IMR-90 (cell line): ENCODE measurements at regions not wholly inside any gene's neighbourhood (a gene's known extent, or its start where the extent isn't known, plus 50 kb on each side); places are given as distances from the start of the nearest gene placed in this dataset.

Experiments used
- ATAC-seq: fragments of 200-7000 bp; cut with Tn5 transposase; 2 replicates; pipeline ENCODE4 v1.9.1; 2020; ENCODE audit warnings: low read depth, mild to moderate bottlenecking, moderate library complexity
- BruUV-seq: library from RNA; stranded (reverse); fragments of 400-500 nt; replicated peaks from 2 replicates; lab custom pipeline; 2021; lab: Mats Ljungman, UMichigan
- CTCF ChIA-PET: fragments of 300-600 bp; formaldehyde crosslinking; extraction: SDS; loops from one replicate; lab custom pipeline; 2021; ENCODE audit warnings: antibody characterized with exemption; lab: Yijun Ruan, JAX
- POLR2A ChIA-PET: fragments of 300-600 bp; sonication (Branson Sonifier 250); formaldehyde crosslinking; loops from one replicate; lab custom pipeline; 2022; ENCODE audit warnings: antibody characterized with exemption; ENCODE audit not compliant: unreplicated experiment; lab: Charles Lee
- DNase-seq: peaks from one replicate; pipeline ENCODE4 v3.0.0; 2013
- H2AFZ ChIP-seq: replicated peaks from 2 replicates; pipeline ENCODE3; 2013; ENCODE audit warnings: low read length, mild to moderate bottlenecking; ENCODE audit not compliant: poor library complexity
- H2AK5ac ChIP-seq: 2 replicates; pipeline ENCODE4 v1.6.1; 2013; ENCODE audit warnings: low read depth, low read length, inconsistent platforms
- H2AK9ac ChIP-seq: replicated peaks from 2 replicates; pipeline ENCODE3; 2013; ENCODE audit warnings: mild to moderate bottlenecking, low read depth, low read length, moderate library complexity; ENCODE audit not compliant: poor library complexity
- H2BK120ac ChIP-seq: 2 replicates; pipeline ENCODE4 v1.6.1; 2013; ENCODE audit warnings: low read depth, low read length, inconsistent platforms
- H2BK15ac ChIP-seq: 3 replicates; pipeline ENCODE4 v1.6.1; 2013; ENCODE audit warnings: low read depth, low read length, inconsistent platforms
- H2BK20ac ChIP-seq: 2 replicates; pipeline ENCODE4 v1.6.1; 2013; ENCODE audit warnings: low read depth, mild to moderate bottlenecking, inconsistent platforms, low read length, moderate library complexity
- H2BK5ac ChIP-seq: 2 replicates; pipeline ENCODE4 v1.6.1; 2013; ENCODE audit warnings: mild to moderate bottlenecking, low read depth, low read length, inconsistent platforms; ENCODE audit not compliant: poor library complexity, severe bottlenecking
- H3K14ac ChIP-seq: replicated peaks from 2 replicates; pipeline ENCODE4 v1.6.1; 2013; ENCODE audit warnings: low read depth, low read length, inconsistent platforms
- H3K18ac ChIP-seq: 2 replicates; pipeline ENCODE4 v1.6.1; 2013; ENCODE audit warnings: low read depth, low read length, control low read depth
- H3K23ac ChIP-seq: 2 replicates; pipeline ENCODE4 v1.6.1; 2013; ENCODE audit warnings: low read depth, low read length, inconsistent platforms
- H3K27ac ChIP-seq: 2 replicates; pipeline ENCODE4 v1.5.1; 2013; ENCODE audit warnings: mild to moderate bottlenecking, control low read depth, low read length; ENCODE audit not compliant: insufficient read depth
- H3K27me3 ChIP-seq: 2 replicates; pipeline ENCODE4 v1.6.1; 2013; ENCODE audit warnings: low read length; ENCODE audit not compliant: control insufficient read depth, insufficient read depth
- H3K36me3 ChIP-seq: 2 replicates; pipeline ENCODE4 v1.6.1; 2013; ENCODE audit warnings: low read length, mixed read lengths; ENCODE audit not compliant: control insufficient read depth, insufficient read depth
- H3K4ac ChIP-seq: 2 replicates; pipeline ENCODE4 v1.6.1; 2013; ENCODE audit warnings: low read depth, low read length, inconsistent platforms
- H3K4me1 ChIP-seq: 2 replicates; pipeline ENCODE4 v1.6.1; 2013; ENCODE audit warnings: low read length, mixed read lengths; ENCODE audit not compliant: control insufficient read depth, insufficient read depth
- H3K4me2 ChIP-seq: 2 replicates; pipeline ENCODE4 v1.6.1; 2013; ENCODE audit warnings: low read depth, mild to moderate bottlenecking, control low read depth, low read length, moderate library complexity
- H3K4me3 ChIP-seq: 2 replicates; pipeline ENCODE4 v1.5.1; 2013; ENCODE audit warnings: low read depth, mild to moderate bottlenecking, control low read depth, low read length, moderate library complexity; ENCODE audit not compliant: insufficient read depth
- H3K56ac ChIP-seq: 2 replicates; pipeline ENCODE4 v1.6.1; 2013; ENCODE audit warnings: low read length, inconsistent platforms; ENCODE audit not compliant: insufficient read depth; ENCODE audit errors: extremely low read depth
- H3K79me1 ChIP-seq, 2 experiments: 2 replicates each; pipeline ENCODE4 v1.6.1; 2013; ENCODE audit warnings: low read length in 2 of 2, inconsistent platforms in 1 of 2, low read depth in 1 of 2
- H3K9ac ChIP-seq: 2 replicates; pipeline ENCODE4 v1.6.1; 2013; ENCODE audit warnings: low read depth, low read length, control low read depth
- H3K9me1 ChIP-seq: 2 replicates; pipeline ENCODE4 v1.6.1; 2013; ENCODE audit warnings: low read length, inconsistent platforms; ENCODE audit not compliant: insufficient read depth
- H3K9me3 ChIP-seq: 2 replicates; pipeline ENCODE4 v1.6.1; 2013; ENCODE audit warnings: low read length; ENCODE audit not compliant: control insufficient read depth, insufficient read depth
- H4K20me1 ChIP-seq: 2 replicates; pipeline ENCODE4 v1.6.1; 2013; ENCODE audit warnings: low read length, inconsistent platforms; ENCODE audit not compliant: insufficient read depth
- H4K5ac ChIP-seq: 2 replicates; pipeline ENCODE4 v1.6.1; 2013; ENCODE audit warnings: mild to moderate bottlenecking, low read depth, low read length, control low read depth
- H4K8ac ChIP-seq, 2 experiments: 2 replicates each; pipeline ENCODE4 v1.6.1; 2013; ENCODE audit warnings: low read depth in 2 of 2, low read length in 2 of 2, control low read depth in 1 of 2, inconsistent platforms in 1 of 2
- H4K91ac ChIP-seq: 2 replicates; pipeline ENCODE4 v1.6.1; 2013; ENCODE audit warnings: low read depth, low read length, inconsistent platforms; ENCODE audit not compliant: insufficient read depth
- CEBPB ChIP-seq: IDR thresholded peaks from 2 replicates; pipeline ENCODE4 v1.6.1; 2012; ENCODE audit warnings: low read depth, low read length, improper control_type of control experiment
- FOS ChIP-seq: fragments of 150-350 bp; IDR thresholded peaks from 2 replicates; pipeline ENCODE4 v1.6.1; 2016; ENCODE audit warnings: low read depth, low read length
- MAFK ChIP-seq: IDR thresholded peaks from 2 replicates; pipeline ENCODE4 v1.6.1; 2012; ENCODE audit warnings: low read depth, low read length, improper control_type of control experiment
- MAZ ChIP-seq: IDR thresholded peaks from 2 replicates; pipeline ENCODE4 v1.6.1; 2012; ENCODE audit warnings: low read depth, mild to moderate bottlenecking, low read length, improper control_type of control experiment, moderate library complexity, borderline replicate concordance
- MXI1 ChIP-seq: IDR thresholded peaks from 2 replicates; pipeline ENCODE4 v1.6.1; 2012; ENCODE audit warnings: low read depth, mild to moderate bottlenecking, low read length, moderate library complexity, borderline replicate concordance
- NFE2L2 ChIP-seq: fragments of 150-350 bp; IDR thresholded peaks from 2 replicates; pipeline ENCODE4 v1.6.1; 2016; ENCODE audit warnings: low read depth, mild to moderate bottlenecking, low read length
- RAD21 ChIP-seq: IDR thresholded peaks from 2 replicates; pipeline ENCODE4 v1.6.1; 2012; ENCODE audit warnings: low read length, improper control_type of control experiment
- RCOR1 ChIP-seq: IDR thresholded peaks from 2 replicates; pipeline ENCODE4 v1.6.1; 2012; ENCODE audit warnings: mild to moderate bottlenecking, low read length, improper control_type of control experiment; ENCODE audit not compliant: insufficient replicate concordance
- WGBS, 2 experiments: methylation state at CpG; one replicate each; pipeline versions ENCODE4 v1.1.5 to v1.1.7; 2013; ENCODE audit warnings: missing lambda C conversion rate in 2 of 2; ENCODE audit not compliant: insufficient read length in 1 of 2; ENCODE audit errors: extremely low coverage in 2 of 2; 5-methylcytosine and 5-hydroxymethylcytosine counted together
- dilution Hi-C: fragments of 300-500 bp; cut with HindIII; formaldehyde crosslinking; loops from one replicate; pipeline ENCODE4 v1.14.3; 2018; ENCODE audit warnings: low sequenced_read_pairs; ENCODE audit not compliant: unreplicated experiment
- in situ Hi-C: fragments of 300-500 bp; cut with MboI; formaldehyde crosslinking; loops from 3 replicates; pipeline ENCODE4 v1.14.3; 2019; ENCODE audit warnings: low sequenced_read_pairs, inconsistent platforms, mixed read lengths
- intact Hi-C: fragments of 100-400 bp; cut with micrococcal nuclease; formaldehyde crosslinking; loops from 2 replicates; pipeline ENCODE4 v1.10.0; 2022

GRCh38 chr2:146989741-146990140 lies 855.1 kb upstream of the ACVR2A start:
- no peak overlapping the region; the same call in 1 of the 2 replicates for H3K4me2 ChIP-seq
- no peak overlapping the region for H3K14ac ChIP-seq
- no peaks in the 10 kb centered on the region for H3K36me3 ChIP-seq
- H3K79me1 ChIP-seq, result no peaks in the 10 kb centered on the region
- H3K27me3 ChIP-seq, result no peaks in the 10 kb centered on the region; the same call in 1 of the 2 replicates
- H2BK120ac ChIP-seq, result no peak overlapping the region
- no peak overlapping the region for H3K4ac ChIP-seq
- BruUV-seq, result no TSS peak
- ChIA-PET POLR2A (no interaction called here), CTCF (no interaction called here)
- peak overlapping the region; percentile 12; the same call in 1 of the 2 replicates for H3K18ac ChIP-seq
- H3K4me3 ChIP-seq, result no peak overlapping the region
- H4K5ac ChIP-seq, result no peak overlapping the region; the same call in 1 of the 2 replicates
- DNase-seq (no peak), ATAC-seq (0 out of 2 replicates have a peak, but pooled peaks have one; percentile 19)
- H2AFZ ChIP-seq, result no peak overlapping the region
- in situ Hi-C loops, result no loop called here
- H2BK5ac ChIP-seq, result no peak overlapping the region
- no peak overlapping the region for H4K91ac ChIP-seq
- H3K23ac ChIP-seq, result no peak overlapping the region
- H4K8ac ChIP-seq, result no peak overlapping the region
- peak overlapping the region; percentile 72; the same call in 1 of the 2 replicates for H3K27ac ChIP-seq
- no peaks in the 10 kb centered on the region for H3K9me3 ChIP-seq
- H3K56ac ChIP-seq, result no peak overlapping the region
- intact Hi-C loops, result no loop called here
- no peaks in the 10 kb centered on the region for H4K20me1 ChIP-seq
- H2AK9ac ChIP-seq, result no peak overlapping the region
- H2AK5ac ChIP-seq, result no peak overlapping the region
- TF ChIP-seq NFE2L2 (no peak), FOS (no peak), RAD21 (no peak), RCOR1 (no peak), MAFK (no peak), MXI1 (no peak), CEBPB (no peak), MAZ (no peak)
- peaks cover 2% of the 10 kb centered on the region; the same call in 1 of the 2 replicates for H3K4me1 ChIP-seq
- no peak overlapping the region for H3K9ac ChIP-seq
- WGBS, 2 experiments, result no CpG with 5 or more reads among the region's 1 CpG
- dilution Hi-C loops, result no loop called here
- no peaks in the 10 kb centered on the region for H3K9me1 ChIP-seq
- no peak overlapping the region for H2BK15ac ChIP-seq
- H2BK20ac ChIP-seq, result no peak overlapping the region
